ENCODE measurements at regions not wholly inside any gene's neighbourhood (a gene's known extent, or its start where the extent isn't known, plus 50 kb on each side); places are given as distances from the start of the nearest gene placed in this dataset.

GRCh38 chr2:240239325-240239724 is 98.9 kb upstream of the OTOS start:
- TF ChIP-seq, protein P1, sequence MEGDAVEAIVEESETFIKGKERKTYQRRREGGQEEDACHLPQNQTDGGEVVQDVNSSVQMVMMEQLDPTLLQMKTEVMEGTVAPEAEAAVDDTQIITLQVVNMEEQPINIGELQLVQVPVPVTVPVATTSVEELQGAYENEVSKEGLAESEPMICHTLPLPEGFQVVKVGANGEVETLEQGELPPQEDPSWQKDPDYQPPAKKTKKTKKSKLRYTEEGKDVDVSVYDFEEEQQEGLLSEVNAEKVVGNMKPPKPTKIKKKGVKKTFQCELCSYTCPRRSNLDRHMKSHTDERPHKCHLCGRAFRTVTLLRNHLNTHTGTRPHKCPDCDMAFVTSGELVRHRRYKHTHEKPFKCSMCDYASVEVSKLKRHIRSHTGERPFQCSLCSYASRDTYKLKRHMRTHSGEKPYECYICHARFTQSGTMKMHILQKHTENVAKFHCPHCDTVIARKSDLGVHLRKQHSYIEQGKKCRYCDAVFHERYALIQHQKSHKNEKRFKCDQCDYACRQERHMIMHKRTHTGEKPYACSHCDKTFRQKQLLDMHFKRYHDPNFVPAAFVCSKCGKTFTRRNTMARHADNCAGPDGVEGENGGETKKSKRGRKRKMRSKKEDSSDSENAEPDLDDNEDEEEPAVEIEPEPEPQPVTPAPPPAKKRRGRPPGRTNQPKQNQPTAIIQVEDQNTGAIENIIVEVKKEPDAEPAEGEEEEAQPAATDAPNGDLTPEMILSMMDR (IDR thresholded peaks at IDR 0.05): no peak
- no peak for TF ChIP-seq POLR2A (IDR thresholded peaks at IDR 0.05)
